G401.6 (cell line): ENCODE measurements at regions not wholly inside any gene's neighbourhood (a gene's known extent, or its start where the extent isn't known, plus 50 kb on each side); places are given as distances from the start of the nearest gene placed in this dataset.
"Not testable (repeated sequence)": the region's sequence is repeated elsewhere in the genome, so short reads cannot be mapped to it uniquely, and the experiment has no call there.

ENCODE experiments used
- FAIRE-seq: peaks from 2 replicates; lab custom pipeline; 2012; peaks lifted over from hg19 to GRCh38; lab: Jason Lieb, UNC

GRCh38 chr16:64094992-64095634 lies 1026.8 kb downstream of the CDH11 start:
- FAIRE-seq: no peak

DNA sequence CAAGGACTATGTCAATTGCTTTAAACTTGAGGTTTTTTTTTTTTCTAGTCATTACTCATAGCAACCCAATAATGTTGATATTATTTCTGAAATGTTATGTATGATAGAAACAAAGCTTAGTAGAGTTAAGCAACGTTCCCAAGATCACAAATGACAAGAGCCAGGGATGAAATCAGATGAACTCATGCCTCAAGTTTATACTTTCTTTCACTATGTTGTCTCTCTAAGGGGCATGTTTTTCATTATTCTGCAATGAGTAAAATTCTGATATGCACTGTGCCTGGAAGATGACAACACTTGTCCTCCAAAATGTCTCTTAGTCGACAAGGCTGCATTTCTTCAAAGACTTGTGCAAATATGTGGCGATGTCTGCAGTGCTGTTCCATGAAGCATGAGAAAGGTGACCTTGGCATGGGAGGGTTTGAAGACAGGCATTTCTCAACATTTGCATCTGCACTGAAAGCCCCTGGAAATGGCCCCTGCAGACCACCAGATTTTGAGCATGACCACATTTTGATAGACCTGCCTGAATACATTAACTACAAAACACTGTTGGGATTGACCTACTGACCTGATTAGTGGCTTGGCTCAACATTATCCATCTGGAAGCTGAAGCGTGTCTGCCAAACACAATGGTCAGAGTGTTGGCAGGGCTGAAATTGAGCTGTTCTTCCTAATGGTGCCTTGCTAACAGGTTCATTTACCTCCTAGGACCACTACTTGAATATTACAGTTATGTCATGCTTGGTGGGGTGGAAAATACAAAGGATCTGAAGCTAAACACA lies 1027.5 kb downstream of the CDH11 start:
- no peak for FAIRE-seq

- FAIRE-seq: no peak
Observed at GRCh38 chr16:64092271-64092670, 1029.6 kb downstream of the CDH11 start.

DNA sequence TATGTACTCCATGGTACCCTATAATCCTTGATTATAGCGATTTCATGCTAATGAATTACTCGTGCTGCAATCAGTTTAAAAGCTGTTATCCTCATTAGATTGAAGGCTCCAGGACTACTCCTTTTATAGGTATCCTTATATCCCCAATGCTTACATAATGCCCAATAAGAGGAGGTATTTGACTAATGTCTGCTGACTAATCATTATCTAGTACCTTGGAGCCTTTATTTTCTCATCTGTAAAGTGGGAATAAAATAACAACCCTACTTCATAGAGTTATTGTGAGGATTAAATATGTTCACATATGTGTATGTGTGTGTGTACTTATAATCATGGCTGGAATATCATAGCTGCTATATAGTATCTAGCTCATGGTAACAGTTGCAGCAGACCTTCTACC lies 1031.5 kb downstream of the CDH11 start:
- no peak for FAIRE-seq

DNA sequence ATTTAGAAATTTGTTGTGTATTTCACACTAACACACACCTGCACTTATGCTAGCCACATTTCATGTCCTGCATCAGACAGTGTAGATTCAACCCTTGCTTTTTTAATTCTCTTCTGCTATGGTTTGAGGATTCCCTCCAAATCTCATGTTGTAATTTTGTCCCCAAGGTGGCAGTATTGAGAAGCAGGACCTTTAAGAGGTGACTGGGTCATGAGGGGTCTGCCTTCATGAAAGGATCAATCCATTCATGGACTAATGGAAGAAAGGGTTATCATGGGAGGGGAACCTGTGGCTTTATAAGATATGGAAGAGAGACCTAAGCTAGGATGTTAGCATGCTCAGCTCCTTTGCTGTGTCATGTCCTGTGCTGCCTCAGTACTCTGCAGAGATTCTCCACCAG lies 1032.2 kb downstream of the CDH11 start:
- no peak for FAIRE-seq

DNA sequence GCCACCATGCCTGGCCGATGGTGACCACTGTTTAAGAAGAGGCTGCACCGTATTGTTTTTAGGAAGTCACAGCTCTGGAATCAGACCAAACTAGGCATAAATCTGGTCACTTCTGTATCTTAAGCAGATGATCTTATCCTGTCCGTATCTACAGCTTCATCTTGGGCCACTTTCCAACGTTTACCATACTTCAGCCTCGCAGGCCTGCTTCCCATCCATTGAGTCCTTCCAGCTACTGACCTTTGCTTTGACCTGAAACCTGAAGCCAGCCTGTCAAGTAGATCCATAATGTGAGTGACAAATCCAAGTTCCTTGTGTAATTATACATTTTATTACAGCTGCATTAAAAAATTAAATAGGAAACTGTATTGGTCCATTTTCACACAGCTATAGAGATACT lies 1033.0 kb downstream of the CDH11 start:
- no peak for FAIRE-seq

DNA sequence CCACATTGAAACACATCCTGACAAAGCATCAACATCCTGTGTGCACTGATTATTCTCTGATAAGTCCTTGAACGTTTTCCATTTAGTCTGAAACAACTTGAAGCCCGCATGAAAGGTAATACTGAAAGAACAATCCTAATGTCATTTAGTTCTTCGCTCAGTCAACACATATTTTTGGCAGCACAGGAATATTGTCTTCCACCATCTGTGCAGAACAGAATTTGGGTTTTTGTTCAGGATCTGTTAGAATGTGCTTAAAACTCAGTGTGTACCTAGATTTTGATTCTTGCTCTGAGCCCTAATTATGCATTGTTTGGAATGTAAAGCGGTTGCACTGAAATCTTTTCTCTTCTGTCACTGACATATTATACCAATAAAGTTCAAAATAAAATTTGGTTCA lies 1036.6 kb downstream of the CDH11 start:
- no peak for FAIRE-seq

GRCh38 chr16:64084706-64085105 lies 1037.2 kb downstream of the CDH11 start:
- FAIRE-seq: no peak

DNA sequence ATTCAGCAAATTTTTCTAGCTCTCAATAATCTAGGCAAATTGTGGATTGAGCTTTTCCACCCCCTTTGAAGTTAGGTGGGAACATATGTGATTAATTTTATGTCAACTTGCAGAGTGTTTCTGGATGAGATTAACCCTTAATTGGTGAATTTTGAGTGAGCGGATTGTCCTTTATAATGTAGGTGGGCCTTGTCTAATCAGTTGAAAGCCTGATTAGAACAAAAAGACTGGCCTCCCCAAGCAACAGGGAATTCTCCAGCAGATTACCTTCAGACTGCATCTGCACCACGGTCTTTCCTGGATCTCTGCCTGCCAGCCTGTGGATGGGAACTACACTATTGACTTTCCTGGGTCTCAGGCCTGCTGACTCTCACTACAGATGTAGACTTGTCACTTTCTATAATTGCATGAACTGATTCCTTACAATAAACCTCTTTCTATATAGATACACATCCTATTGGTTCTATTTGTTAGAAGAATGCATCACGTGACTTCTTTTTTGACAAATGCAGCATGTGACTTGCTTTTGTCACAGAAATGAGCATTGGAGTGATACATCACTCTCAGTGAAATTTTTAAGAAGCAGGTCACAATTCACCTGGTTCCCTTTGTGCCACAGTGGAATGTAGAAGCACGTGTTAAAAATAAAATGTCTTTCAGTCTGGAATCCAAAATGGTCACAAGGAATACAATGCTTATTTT lies 1038.3 kb downstream of the CDH11 start:
- no peak for FAIRE-seq

GRCh38 chr16:64077242-64077641 lies 1044.6 kb downstream of the CDH11 start:
- FAIRE-seq: no peak

DNA sequence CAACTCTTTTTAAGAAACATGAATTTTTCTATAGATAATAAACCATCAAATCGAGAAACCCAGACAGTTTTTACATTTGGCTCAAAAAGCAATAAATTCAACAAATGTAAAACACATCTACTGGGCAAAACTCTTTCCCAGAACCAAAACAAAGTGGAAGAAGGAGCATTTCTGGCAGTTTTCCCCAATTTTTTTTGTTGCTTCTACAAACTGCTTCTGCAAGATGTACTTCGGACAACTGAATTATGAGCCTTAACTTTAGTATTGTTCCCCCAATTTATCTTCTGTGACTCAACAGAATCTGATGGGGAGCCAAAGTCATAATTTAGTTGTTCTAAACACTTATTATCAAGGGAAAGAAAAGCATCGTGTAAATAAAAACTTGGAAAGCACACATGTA lies 1047.2 kb downstream of the CDH11 start:
- FAIRE-seq: no peak

DNA sequence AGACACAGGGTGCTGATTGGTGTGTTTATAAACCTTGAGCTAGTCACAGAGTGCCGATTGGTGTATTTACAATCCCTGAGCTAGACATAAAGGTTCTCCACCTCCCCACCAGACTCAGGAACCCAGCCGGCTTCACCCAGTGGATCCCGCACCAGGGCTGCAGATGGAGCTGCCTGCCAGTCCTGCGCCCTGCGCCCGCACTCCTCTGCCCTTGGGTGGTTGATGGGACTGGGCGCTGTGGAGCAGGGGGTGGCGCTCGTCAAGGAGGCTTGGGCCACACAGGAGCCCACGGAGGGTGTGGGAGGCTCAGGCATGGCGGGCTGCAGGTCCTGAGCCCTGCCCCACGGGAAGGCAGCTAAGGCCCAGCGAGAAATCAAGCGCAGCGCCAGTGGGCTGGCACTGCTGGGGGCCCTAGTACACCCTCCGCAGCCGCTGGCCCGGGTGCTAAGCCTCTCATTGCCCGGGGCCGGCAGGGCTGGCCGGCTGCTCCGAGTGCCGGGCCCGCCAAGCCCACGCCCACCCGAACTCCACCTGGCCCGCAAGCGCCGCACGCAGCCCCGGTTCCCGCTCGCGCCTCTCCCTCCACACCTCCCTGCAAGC lies 1049.6 kb downstream of the CDH11 start:
- not testable (repeated sequence) for FAIRE-seq

DNA sequence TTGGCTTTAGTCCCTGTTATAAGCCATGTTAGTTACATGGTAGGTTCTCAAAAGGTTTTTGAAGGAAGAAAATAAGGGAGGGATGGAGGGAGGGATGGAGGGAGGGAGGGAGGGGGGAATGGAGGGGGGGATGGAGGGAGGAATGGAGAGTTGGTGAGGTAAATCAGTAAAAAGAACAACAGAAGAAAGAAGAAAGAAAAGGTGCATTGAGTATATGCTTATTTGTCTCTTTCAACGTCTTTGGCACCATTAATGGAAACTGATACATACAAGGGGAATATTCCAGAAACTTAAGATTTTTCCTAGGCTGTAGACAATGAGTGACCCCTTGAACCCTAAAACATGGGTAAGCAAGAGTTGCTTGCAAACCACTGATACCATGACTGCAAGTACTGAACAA lies 1056.3 kb downstream of the CDH11 start:
- FAIRE-seq: no peak

DNA sequence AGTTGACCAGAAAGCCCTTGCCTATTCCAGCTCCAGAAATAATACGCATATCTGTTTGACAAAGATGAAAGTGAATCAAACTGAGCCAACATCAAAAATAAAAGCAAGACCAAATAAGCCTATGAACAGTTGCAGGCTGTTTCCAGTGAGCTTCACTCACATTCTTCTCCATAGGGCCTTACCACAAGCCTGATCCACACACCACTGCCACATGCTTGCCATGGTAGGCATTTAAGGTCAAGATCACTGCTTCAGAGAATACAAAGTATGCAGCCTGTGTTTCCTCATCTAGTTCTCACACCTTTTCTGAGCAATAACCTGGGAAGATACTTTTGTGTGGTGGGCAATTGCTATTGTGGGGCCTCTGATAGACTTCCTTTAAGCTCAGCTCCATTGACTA lies 1060.2 kb downstream of the CDH11 start:
- FAIRE-seq: no peak

DNA sequence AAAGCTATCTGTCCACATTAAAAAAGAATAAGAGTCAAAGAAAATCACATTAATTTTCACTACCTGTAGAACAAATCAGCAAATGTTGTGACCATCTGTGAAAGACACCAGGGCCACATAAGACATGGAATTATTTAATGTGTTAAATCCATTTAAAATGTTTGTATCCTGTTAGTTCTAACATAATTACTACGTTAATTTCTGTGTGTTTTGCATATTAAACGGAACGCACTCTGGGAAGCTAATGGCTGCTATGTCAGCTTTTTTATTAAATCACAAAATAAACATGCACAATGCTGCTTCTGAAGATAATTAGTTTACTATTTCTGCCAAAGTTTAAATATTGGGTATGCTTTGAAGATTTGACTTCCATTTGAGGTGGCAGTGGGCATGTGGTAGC lies 1061.2 kb downstream of the CDH11 start:
- no peak for FAIRE-seq

DNA sequence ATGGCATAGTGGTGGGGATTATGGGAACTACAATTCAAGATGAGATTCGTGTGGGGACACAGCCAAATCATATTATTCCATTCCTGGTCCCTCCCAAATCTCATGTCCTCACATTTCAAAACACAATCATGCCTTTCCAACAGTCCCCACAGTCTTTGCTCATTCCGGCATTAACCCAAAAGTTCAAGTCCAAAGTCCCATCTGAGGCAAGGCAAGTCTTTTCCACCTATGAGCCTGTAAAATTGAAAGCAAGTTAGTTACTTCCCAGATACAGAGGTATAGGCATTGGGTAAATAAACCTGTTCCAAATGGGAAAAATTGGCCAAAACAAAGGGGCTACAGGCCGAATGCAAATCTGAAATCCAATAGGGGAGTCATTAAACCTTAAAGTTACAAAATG lies 1063.2 kb downstream of the CDH11 start:
- no peak for FAIRE-seq

DNA sequence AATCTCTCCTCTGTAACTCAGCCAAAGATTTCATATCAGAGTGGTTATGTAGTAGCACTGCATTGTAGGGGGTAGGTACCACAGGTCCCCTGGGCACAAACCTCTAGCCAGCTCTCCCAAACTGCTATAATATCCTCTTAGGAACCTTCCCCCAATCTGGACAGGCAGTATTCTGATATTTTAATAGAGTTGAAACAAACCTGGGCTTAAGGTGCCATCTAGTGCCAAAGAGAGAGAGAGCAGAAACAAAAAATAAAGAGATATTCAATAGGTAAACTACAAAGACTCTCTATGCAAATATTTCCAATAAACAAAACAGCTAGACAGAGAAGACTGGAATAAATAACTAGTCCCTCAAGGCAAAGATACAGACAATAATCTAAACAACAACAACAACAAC lies 1070.0 kb downstream of the CDH11 start:
- no peak for FAIRE-seq

- no peak for FAIRE-seq
Observed at GRCh38 chr16:64047878-64048277, 1074.0 kb downstream of the CDH11 start.

GRCh38 chr16:64047207-64047606 lies 1074.7 kb downstream of the CDH11 start:
- FAIRE-seq: no peak

- no peak for FAIRE-seq
Observed at GRCh38 chr16:64035337-64035736, 1086.5 kb downstream of the CDH11 start.

- no peak for FAIRE-seq
Observed at GRCh38 chr16:64019339-64019738, 1102.5 kb downstream of the CDH11 start.

- no peak for FAIRE-seq
Observed at GRCh38 chr16:64017796-64018195, 1104.1 kb downstream of the CDH11 start.

DNA sequence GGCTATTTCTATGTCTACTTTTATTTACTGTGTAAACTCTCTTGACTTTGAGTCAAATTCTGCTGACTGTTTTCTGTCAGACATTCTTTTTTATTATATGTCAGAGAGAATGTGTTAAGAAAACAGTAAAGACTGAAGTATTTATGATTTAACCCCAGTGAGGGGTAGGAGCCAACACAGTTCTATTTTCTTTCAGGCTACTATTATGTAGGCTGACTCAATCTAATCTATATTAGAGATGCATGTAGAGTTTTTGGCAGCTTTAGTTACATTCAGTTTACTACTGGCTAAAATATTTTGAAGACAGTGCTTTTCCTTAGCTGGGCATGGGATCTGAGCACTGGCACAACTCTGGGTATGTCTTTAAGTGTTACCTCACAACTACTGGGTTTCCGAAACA lies 1108.0 kb downstream of the CDH11 start:
- FAIRE-seq: no peak
